ENCODE measurements at regions not wholly inside any gene's neighbourhood (a gene's known extent, or its start where the extent isn't known, plus 50 kb on each side); places are given as distances from the start of the nearest gene placed in this dataset.

DNA sequence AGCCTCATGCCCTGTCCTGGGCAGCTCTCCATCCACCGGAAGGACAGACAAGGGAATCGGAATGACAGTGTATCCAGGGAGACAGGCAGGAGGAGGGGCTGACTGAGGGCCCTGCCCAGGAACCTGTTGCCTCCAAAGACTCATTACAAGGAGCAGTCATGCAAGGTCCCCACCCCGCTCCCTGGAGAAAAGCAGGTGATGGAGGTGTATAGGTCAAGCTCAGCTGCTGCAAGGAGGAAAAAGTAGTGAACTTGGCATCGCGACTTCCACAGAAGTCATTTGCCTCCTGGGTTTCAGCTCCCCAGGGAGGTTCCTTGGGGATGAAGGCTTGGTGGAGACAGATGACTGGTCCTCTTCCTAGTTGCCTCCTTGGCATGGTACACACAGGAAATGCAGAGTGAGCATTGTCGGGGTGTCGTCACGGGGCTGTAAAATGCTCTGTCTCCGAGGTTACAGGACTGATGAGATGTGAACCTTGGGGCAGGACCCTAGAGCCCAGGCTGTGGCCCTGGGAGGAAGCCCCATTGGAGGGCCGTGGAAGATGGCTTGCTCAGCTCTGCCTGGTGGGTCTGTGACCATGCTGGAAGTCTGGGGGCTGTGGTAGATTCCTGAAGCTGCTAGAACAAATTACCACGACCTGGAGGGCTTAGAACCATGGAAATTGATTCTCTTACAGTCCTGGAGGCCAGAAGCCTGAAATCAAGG is 219.6 kb upstream of the C1orf174 start:
- TF ChIP-seq, protein P1, sequence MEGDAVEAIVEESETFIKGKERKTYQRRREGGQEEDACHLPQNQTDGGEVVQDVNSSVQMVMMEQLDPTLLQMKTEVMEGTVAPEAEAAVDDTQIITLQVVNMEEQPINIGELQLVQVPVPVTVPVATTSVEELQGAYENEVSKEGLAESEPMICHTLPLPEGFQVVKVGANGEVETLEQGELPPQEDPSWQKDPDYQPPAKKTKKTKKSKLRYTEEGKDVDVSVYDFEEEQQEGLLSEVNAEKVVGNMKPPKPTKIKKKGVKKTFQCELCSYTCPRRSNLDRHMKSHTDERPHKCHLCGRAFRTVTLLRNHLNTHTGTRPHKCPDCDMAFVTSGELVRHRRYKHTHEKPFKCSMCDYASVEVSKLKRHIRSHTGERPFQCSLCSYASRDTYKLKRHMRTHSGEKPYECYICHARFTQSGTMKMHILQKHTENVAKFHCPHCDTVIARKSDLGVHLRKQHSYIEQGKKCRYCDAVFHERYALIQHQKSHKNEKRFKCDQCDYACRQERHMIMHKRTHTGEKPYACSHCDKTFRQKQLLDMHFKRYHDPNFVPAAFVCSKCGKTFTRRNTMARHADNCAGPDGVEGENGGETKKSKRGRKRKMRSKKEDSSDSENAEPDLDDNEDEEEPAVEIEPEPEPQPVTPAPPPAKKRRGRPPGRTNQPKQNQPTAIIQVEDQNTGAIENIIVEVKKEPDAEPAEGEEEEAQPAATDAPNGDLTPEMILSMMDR (IDR thresholded peaks at IDR 0.05) = no peak
- no peak for TF ChIP-seq POLR2A (IDR thresholded peaks at IDR 0.05)
